HFFc6 (cell line): ENCODE measurements at regions not wholly inside any gene's neighbourhood (a gene's known extent, or its start where the extent isn't known, plus 50 kb on each side); places are given as distances from the start of the nearest gene placed in this dataset.

Source experiments
- DNase-seq: peaks from one replicate; pipeline ENCODE4 v3.0.0-alpha.2; 2018
- H3K27ac Mint-ChIP-seq: 2 replicates; pipeline ENCODE4 v1.8.0; 2020; ENCODE audit warnings: mild to moderate bottlenecking, mixed read lengths
- H3K27me3 Mint-ChIP-seq: 2 replicates; pipeline ENCODE4 v1.8.0; 2021; ENCODE audit warnings: mild to moderate bottlenecking, moderate library complexity, mixed read lengths; ENCODE audit not compliant: insufficient read depth
- H3K36me3 Mint-ChIP-seq: 2 replicates; pipeline ENCODE4 v1.8.0; 2021; ENCODE audit warnings: low read depth, mixed read lengths
- H3K4me1 Mint-ChIP-seq: 2 replicates; pipeline ENCODE4 v1.8.0; 2020; ENCODE audit warnings: low read depth, mixed read lengths
- H3K4me3 Mint-ChIP-seq: 2 replicates; pipeline ENCODE4 v1.8.0; 2020; ENCODE audit warnings: mild to moderate bottlenecking, moderate library complexity, mixed read lengths
- H3K9me3 Mint-ChIP-seq: 2 replicates; pipeline ENCODE4 v1.8.0; 2020; ENCODE audit warnings: mild to moderate bottlenecking, mixed read lengths
- TF ChIP-seq, protein P1 (sequence below): fragments of 200-600 bp; sonication (generic); IDR thresholded peaks from 2 replicates; pipeline ENCODE4 v1.5.0; 2021; ENCODE audit warnings: antibody characterized with exemption, mild to moderate bottlenecking

DNA sequence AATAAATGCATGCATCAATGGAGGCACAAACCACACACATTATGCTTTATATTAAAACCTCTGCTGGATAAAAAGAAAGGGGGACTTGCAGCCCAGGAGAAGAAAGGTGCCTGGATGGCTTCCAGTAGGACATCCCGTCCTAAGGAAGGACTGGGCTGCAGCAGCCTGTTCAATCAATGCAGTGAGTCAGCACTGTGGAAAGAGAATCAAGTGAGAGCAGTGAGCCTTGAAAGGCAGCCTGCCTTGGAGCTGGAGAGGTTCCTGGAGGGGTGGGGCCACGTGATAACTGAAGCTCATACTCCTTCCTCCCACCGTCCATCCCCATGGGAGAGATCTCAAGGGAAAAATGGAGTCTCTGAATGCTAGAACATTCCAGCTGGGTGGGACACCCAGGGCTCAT lies 501.2 kb downstream of the ADRA2A start:
- Mint-ChIP-seq H3K36me3 (no peaks in the 10 kb centered on the region), H3K27ac (no peak overlapping the region), H3K27me3 (no peaks in the 10 kb centered on the region), H3K4me3 (no peak overlapping the region), H3K9me3 (peaks cover 47% of the 10 kb centered on the region), H3K4me1 (no peaks in the 10 kb centered on the region)
- TF ChIP-seq, protein P1, sequence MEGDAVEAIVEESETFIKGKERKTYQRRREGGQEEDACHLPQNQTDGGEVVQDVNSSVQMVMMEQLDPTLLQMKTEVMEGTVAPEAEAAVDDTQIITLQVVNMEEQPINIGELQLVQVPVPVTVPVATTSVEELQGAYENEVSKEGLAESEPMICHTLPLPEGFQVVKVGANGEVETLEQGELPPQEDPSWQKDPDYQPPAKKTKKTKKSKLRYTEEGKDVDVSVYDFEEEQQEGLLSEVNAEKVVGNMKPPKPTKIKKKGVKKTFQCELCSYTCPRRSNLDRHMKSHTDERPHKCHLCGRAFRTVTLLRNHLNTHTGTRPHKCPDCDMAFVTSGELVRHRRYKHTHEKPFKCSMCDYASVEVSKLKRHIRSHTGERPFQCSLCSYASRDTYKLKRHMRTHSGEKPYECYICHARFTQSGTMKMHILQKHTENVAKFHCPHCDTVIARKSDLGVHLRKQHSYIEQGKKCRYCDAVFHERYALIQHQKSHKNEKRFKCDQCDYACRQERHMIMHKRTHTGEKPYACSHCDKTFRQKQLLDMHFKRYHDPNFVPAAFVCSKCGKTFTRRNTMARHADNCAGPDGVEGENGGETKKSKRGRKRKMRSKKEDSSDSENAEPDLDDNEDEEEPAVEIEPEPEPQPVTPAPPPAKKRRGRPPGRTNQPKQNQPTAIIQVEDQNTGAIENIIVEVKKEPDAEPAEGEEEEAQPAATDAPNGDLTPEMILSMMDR = no peak
- no peak for DNase-seq

DNA sequence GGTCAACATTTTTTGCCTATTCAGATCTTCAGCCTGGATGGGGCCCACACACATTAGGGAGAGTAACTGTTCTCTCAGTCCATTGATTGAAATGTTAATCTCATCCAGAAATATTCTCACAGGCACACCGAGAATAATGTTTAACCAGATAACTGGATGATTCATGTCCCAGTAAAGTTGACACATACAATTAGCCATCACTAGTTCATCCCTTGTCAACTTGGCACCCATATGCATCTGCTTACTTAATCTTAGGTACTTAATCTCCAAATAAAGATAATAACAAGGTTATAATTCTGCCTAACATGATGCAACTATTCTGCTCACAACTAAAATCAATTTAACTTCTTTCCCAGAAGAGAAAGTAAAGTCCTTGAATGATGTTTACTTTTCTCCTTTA lies 502.6 kb downstream of the ADRA2A start:
- H3K27ac Mint-ChIP-seq = no peak overlapping the region
- TF ChIP-seq, protein P1 = no peak
- peaks cover 48% of the 10 kb centered on the region for H3K9me3 Mint-ChIP-seq
- H3K4me1 Mint-ChIP-seq = no peaks in the 10 kb centered on the region
- no peak for DNase-seq
- no peak overlapping the region for H3K4me3 Mint-ChIP-seq
- H3K27me3 Mint-ChIP-seq = no peaks in the 10 kb centered on the region
- H3K36me3 Mint-ChIP-seq = no peaks in the 10 kb centered on the region

DNA sequence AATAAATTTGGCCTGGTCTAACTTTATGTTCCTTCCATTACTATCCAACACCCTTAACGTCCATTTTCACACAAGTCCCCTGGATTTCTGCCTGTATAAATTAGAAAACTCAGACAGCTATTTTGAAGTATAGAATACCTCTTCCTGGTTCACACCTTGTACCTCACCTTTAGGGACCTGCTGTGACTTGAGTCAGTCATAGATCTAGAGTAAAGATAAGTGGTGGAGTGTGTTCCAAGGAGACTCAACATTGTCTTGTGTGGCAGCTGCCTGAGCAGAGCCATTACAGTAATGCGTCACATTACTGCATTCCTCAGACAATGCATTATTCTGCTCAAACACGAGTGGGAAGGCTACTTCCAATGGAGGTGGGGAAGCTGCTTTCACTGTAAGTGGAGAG lies 513.9 kb downstream of the ADRA2A start:
- no peaks in the 10 kb centered on the region for H3K4me1 Mint-ChIP-seq
- TF ChIP-seq, protein P1 = no peak
- H3K4me3 Mint-ChIP-seq = no peak overlapping the region
- no peaks in the 10 kb centered on the region; the same call in 1 of the 2 replicates for H3K27me3 Mint-ChIP-seq
- H3K36me3 Mint-ChIP-seq = no peaks in the 10 kb centered on the region
- DNase-seq = no peak
- H3K9me3 Mint-ChIP-seq = peaks cover 19% of the 10 kb centered on the region
- no peak overlapping the region for H3K27ac Mint-ChIP-seq

DNA sequence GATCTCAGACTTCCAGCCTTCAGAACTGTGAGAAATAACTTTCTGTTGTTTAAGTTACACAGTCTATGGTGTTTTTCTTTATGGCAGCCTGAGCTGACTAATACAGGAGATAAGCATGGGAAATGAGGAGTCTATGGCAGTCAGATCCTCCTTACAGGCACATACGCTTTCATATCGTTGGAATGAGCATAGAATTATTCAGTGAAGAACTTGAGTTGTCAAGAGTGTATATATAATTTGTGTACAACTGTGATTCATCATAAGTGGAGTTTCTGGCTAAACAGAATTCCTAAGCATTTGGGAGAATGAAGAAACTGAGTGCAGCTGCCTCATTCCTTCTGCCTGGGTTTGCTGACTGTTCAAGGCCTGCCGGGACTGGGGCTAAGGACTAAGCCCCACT lies 516.7 kb downstream of the ADRA2A start:
- Mint-ChIP-seq H3K36me3 (no peaks in the 10 kb centered on the region), H3K27ac (no peak overlapping the region), H3K4me3 (no peak overlapping the region), H3K27me3 (no peaks in the 10 kb centered on the region; the same call in none of the 2 replicates), H3K9me3 (peaks cover 24% of the 10 kb centered on the region), H3K4me1 (no peaks in the 10 kb centered on the region)
- DNase-seq = no peak
- TF ChIP-seq, protein P1 = no peak

DNA sequence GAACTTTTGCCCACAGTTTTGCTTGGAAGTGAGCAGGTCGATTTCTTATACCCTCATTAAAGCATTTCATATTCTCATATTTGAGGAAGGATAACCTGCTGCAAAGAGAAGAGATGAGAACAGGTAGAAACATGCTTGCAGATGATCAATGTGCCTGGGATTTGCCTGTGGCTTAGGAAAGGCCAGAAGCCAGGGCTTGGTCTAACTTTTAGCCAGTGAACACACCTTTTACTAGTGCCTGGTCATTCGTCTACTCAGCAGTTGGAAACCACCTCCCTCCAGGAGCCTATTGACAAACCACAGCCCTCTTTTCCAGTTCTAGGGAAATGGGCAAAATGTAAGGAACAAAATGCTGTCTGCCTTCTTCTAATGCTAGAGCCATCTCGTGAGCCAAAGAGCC lies 518.3 kb downstream of the ADRA2A start:
- DNase-seq = no peak
- no peak overlapping the region for H3K27ac Mint-ChIP-seq
- TF ChIP-seq, protein P1 = no peak
- no peak overlapping the region for H3K4me3 Mint-ChIP-seq
- no peaks in the 10 kb centered on the region for H3K4me1 Mint-ChIP-seq
- no peaks in the 10 kb centered on the region; the same call in none of the 2 replicates for H3K27me3 Mint-ChIP-seq
- peaks cover 26% of the 10 kb centered on the region for H3K9me3 Mint-ChIP-seq
- no peaks in the 10 kb centered on the region for H3K36me3 Mint-ChIP-seq
